Parathyroid adenoma (tissue), 2 donors: ENCODE measurements at regions not wholly inside any gene's neighbourhood (a gene's known extent, or its start where the extent isn't known, plus 50 kb on each side); places are given as distances from the start of the nearest gene placed in this dataset.

Source experiments
- H2AFZ ChIP-seq: fragments of 300-600 bp; sonication (generic); one replicate; pipeline ENCODE4 v1.7.0; 2017; ENCODE audit warnings: antibody characterized with exemption, mild to moderate bottlenecking
- H3K27ac ChIP-seq: fragments of 300-600 bp; sonication (generic); one replicate; pipeline ENCODE4 v1.7.0; 2017
- H3K27me3 ChIP-seq: fragments of 300-600 bp; sonication (generic); one replicate; pipeline ENCODE4 v1.7.0; 2017; ENCODE audit warnings: low read length; ENCODE audit not compliant: control insufficient read depth, insufficient read depth
- H3K36me3 ChIP-seq: fragments of 300-600 bp; sonication (generic); one replicate; pipeline ENCODE4 v1.7.0; 2017; ENCODE audit warnings: low read length; ENCODE audit not compliant: control insufficient read depth, insufficient read depth
- H3K4me1 ChIP-seq: fragments of 300-600 bp; sonication (generic); one replicate; pipeline ENCODE4 v1.7.0; 2017; ENCODE audit warnings: control low read depth
- H3K4me2 ChIP-seq: fragments of 300-600 bp; sonication (generic); one replicate; pipeline ENCODE4 v1.7.0; 2017; ENCODE audit warnings: low read length
- H3K4me3 ChIP-seq: fragments of 300-600 bp; sonication (generic); one replicate; pipeline ENCODE4 v1.7.0; 2017; ENCODE audit warnings: low read depth, low read length
- H3K79me2 ChIP-seq: fragments of 300-600 bp; sonication (generic); one replicate; pipeline ENCODE4 v1.7.0; 2017; ENCODE audit warnings: control low read depth
- H3K9ac ChIP-seq: fragments of 300-600 bp; sonication (generic); one replicate; pipeline ENCODE4 v1.7.0; 2017; ENCODE audit warnings: mild to moderate bottlenecking
- H3K9me3 ChIP-seq: fragments of 300-600 bp; sonication (generic); one replicate; pipeline ENCODE4 v1.7.0; 2017; ENCODE audit warnings: low read length; ENCODE audit not compliant: control insufficient read depth
- CTCF ChIP-seq: fragments of 300-600 bp; sonication (generic); IDR thresholded peaks from one replicate; pipeline ENCODE4 v1.7.0; 2017; ENCODE audit warnings: antibody characterized with exemption, mild to moderate bottlenecking
- donor health status: primary hyperparathyroidism.

- Histone ChIP-seq H3K79me2 (no peaks in the 10 kb centered on the region), H3K27ac (no peak overlapping the region), H3K4me2 (no peak overlapping the region), H3K9ac (no peak overlapping the region), H2AFZ (no peak overlapping the region), H3K36me3 (no peaks in the 10 kb centered on the region), H3K4me3 (no peak overlapping the region), H3K9me3 (no peaks in the 10 kb centered on the region), H3K4me1 (no peaks in the 10 kb centered on the region), H3K27me3 (no peaks in the 10 kb centered on the region)
- TF ChIP-seq CTCF = no peak
These were observed 850.4 kb downstream of the KCNJ2 start for GRCh38 chr17:71019699-71020098.

- Histone ChIP-seq H3K27me3 (no peaks in the 10 kb centered on the region), H3K36me3 (no peaks in the 10 kb centered on the region), H3K4me1 (no peaks in the 10 kb centered on the region), H3K27ac (no peak overlapping the region), H3K79me2 (no peaks in the 10 kb centered on the region), H3K4me3 (no peak overlapping the region), H3K9ac (no peak overlapping the region), H3K4me2 (no peak overlapping the region), H2AFZ (no peak overlapping the region), H3K9me3 (no peaks in the 10 kb centered on the region)
- TF ChIP-seq CTCF = no peak
These were observed 853.4 kb downstream of the KCNJ2 start for GRCh38 chr17:71022758-71023157.

GRCh38 chr17:71023249-71024030 lies 854.1 kb downstream of the KCNJ2 start:
- H3K36me3 ChIP-seq = no peaks in the 10 kb centered on the region
- TF ChIP-seq CTCF = no peak

GRCh38 chr17:71024172-71024571 lies 854.8 kb downstream of the KCNJ2 start:
- Histone ChIP-seq H3K9ac (no peak overlapping the region), H3K27ac (no peak overlapping the region), H3K79me2 (no peaks in the 10 kb centered on the region), H3K9me3 (no peaks in the 10 kb centered on the region), H3K4me1 (no peaks in the 10 kb centered on the region), H3K4me2 (no peak overlapping the region), H3K27me3 (no peaks in the 10 kb centered on the region), H2AFZ (no peak overlapping the region), H3K36me3 (no peaks in the 10 kb centered on the region), H3K4me3 (no peak overlapping the region)
- TF ChIP-seq CTCF = no peak

More at GRCh38 chr17:71023249-71024030, 854.1 kb downstream of the KCNJ2 start:
- Histone ChIP-seq H3K4me2 (no peak overlapping the region), H3K4me3 (no peak overlapping the region), H3K9me3 (no peaks in the 10 kb centered on the region), H3K9ac (no peak overlapping the region), H3K79me2 (no peaks in the 10 kb centered on the region), H3K27ac (no peak overlapping the region), H2AFZ (peak overlapping the region; percentile 5), H3K4me1 (no peaks in the 10 kb centered on the region), H3K27me3 (no peaks in the 10 kb centered on the region)

- H3K4me1 ChIP-seq = no peaks in the 10 kb centered on the region
- H3K27ac ChIP-seq = no peak overlapping the region
- no peaks in the 10 kb centered on the region for H3K27me3 ChIP-seq
- no peak overlapping the region for H2AFZ ChIP-seq
- H3K9ac ChIP-seq = no peak overlapping the region
- no peaks in the 10 kb centered on the region for H3K36me3 ChIP-seq
- no peak overlapping the region for H3K4me3 ChIP-seq
- no peak overlapping the region for H3K4me2 ChIP-seq
- H3K79me2 ChIP-seq = no peaks in the 10 kb centered on the region
- no peaks in the 10 kb centered on the region for H3K9me3 ChIP-seq
- TF ChIP-seq CTCF = no peak
These were observed 855.6 kb downstream of the KCNJ2 start for GRCh38 chr17:71024969-71025368.
